Mucosa of descending colon (tissue), 3 donors: ENCODE measurements at regions not wholly inside any gene's neighbourhood (a gene's known extent, or its start where the extent isn't known, plus 50 kb on each side); places are given as distances from the start of the nearest gene placed in this dataset.
"Not testable (repeated sequence)": the region's sequence is repeated elsewhere in the genome, so short reads cannot be mapped to it uniquely, and the experiment has no call there.

Experiments used
- ATAC-seq: fragments of 200-7000 bp; cut with Tn5 transposase; one replicate; pipeline ENCODE4 v1.9.1; 2020; ENCODE audit warnings: mild to moderate bottlenecking, moderate library complexity
- DNase-seq, 3 donors: peaks; one replicate each; pipeline ENCODE4 v3.0.0-alpha.2; 2020
- H3K36me3 ChIP-seq: fragments of 200-600 bp; one replicate; pipeline ENCODE4 v1.8.0; 2021; ENCODE audit warnings: low read depth, mild to moderate bottlenecking
- H3K4me1 ChIP-seq: fragments of 200-600 bp; one replicate; pipeline ENCODE4 v1.8.0; 2021; ENCODE audit warnings: low read depth, mild to moderate bottlenecking
- H3K4me3 ChIP-seq: fragments of 200-600 bp; one replicate; pipeline ENCODE4 v1.8.0; 2021; ENCODE audit warnings: mild to moderate bottlenecking
- H3K9me3 ChIP-seq: fragments of 200-600 bp; one replicate; pipeline ENCODE4 v1.8.0; 2021; ENCODE audit warnings: mild to moderate bottlenecking
- CTCF ChIP-seq: fragments of 200-600 bp; IDR thresholded peaks from one replicate; pipeline ENCODE4 v1.8.0; 2022; ENCODE audit warnings: antibody characterized with exemption, mild to moderate bottlenecking
- intact Hi-C, 2 donors: fragments of 100-400 bp; cut with DNase I in 1 of 2; cut with micrococcal nuclease in 1 of 2; formaldehyde crosslinking; loops; one replicate each; pipeline versions ENCODE4 v1.11.0 to v1.11.1; 2022; cut with DNase I, micrococcal nuclease
- donor health status: DM: no; HTN: no; CAD: no; lungs with moderate emphysema.
- donor health status: DM: no; HTN: no; CAD: no.
- donor health status: DM: no; HTN: yes; CAD: no.

GRCh38 chr5:122515210-122515609 is 203.2 kb downstream of the SNCAIP start:
- H3K4me3 ChIP-seq, H3K36me3 ChIP-seq, H3K4me1 ChIP-seq, intact Hi-C loops, H3K9me3 ChIP-seq: not testable (repeated sequence)
- DNase-seq (peak in 2 of 3 donors; percentile 5 to 42), ATAC-seq (peak; percentile 25)

- intact Hi-C loops, result no loop called here
- H3K4me3 ChIP-seq, result no peak overlapping the region
- ATAC-seq (peak; percentile 91), DNase-seq (peak in 1 of 3 donors; percentile 47)
- no peaks in the 10 kb centered on the region for H3K4me1 ChIP-seq
- TF ChIP-seq CTCF, result no peak
- H3K36me3 ChIP-seq, result no peaks in the 10 kb centered on the region
- H3K9me3 ChIP-seq, result no peaks in the 10 kb centered on the region
Measured at GRCh38 chr5:122515709-122516431, 203.8 kb downstream of the SNCAIP start.

- TF ChIP-seq CTCF, result no peak
- DNase-seq (no peak), ATAC-seq (no peak)
- Histone ChIP-seq H3K9me3 (no peaks in the 10 kb centered on the region), H3K4me1 (no peaks in the 10 kb centered on the region), H3K4me3 (no peak overlapping the region), H3K36me3 (no peaks in the 10 kb centered on the region)
- intact Hi-C loops, result no loop called here
Measured at GRCh38 chr5:122516432-122516743, 204.4 kb downstream of the SNCAIP start.

GRCh38 chr5:122517091-122517490 is 205.1 kb downstream of the SNCAIP start:
- DNase-seq, result no peak
- intact Hi-C loops, result no loop called here
- Histone ChIP-seq H3K36me3 (no peaks in the 10 kb centered on the region), H3K4me3 (no peak overlapping the region), H3K4me1 (no peaks in the 10 kb centered on the region), H3K9me3 (no peaks in the 10 kb centered on the region)
- ATAC-seq, result no peak
- no peak for TF ChIP-seq CTCF

- H3K4me1 ChIP-seq, result no peaks in the 10 kb centered on the region
- H3K4me3 ChIP-seq, result no peak overlapping the region
- TF ChIP-seq CTCF, result no peak
- ATAC-seq (no peak), DNase-seq (no peak)
- H3K36me3 ChIP-seq, result no peaks in the 10 kb centered on the region
- intact Hi-C loops, result no loop called here
- no peaks in the 10 kb centered on the region for H3K9me3 ChIP-seq
Measured at GRCh38 chr5:122523776-122524175, 211.7 kb downstream of the SNCAIP start.

- intact Hi-C loops, result no loop called here
- Histone ChIP-seq H3K4me1 (no peaks in the 10 kb centered on the region), H3K36me3 (no peaks in the 10 kb centered on the region), H3K4me3 (no peak overlapping the region), H3K9me3 (no peaks in the 10 kb centered on the region)
- no peak for DNase-seq
- no peak for TF ChIP-seq CTCF
- no peak for ATAC-seq
Measured at GRCh38 chr5:122527547-122527946, 215.5 kb downstream of the SNCAIP start.
